Peyer's patch (tissue), 4 donors: ENCODE measurements at regions not wholly inside any gene's neighbourhood (a gene's known extent, or its start where the extent isn't known, plus 50 kb on each side); places are given as distances from the start of the nearest gene placed in this dataset.

Source experiments
- DNase-seq, 3 donors: peaks; one replicate each; pipeline ENCODE4 v3.0.0-alpha.2; 2017 to 2019
- H3K27ac ChIP-seq, 4 donors: fragments of 200-600 bp; sonication (generic); one replicate each; pipeline ENCODE4 v1.5.1; 2016 to 2019
- H3K27me3 ChIP-seq, 2 donors: fragments of 200-600 bp; sonication (generic); one replicate each; pipeline ENCODE4 v1.5.1; 2019
- H3K36me3 ChIP-seq, 3 donors: fragments of 200-600 bp; sonication (generic); one replicate each; pipeline ENCODE4 v1.5.1; 2016 to 2019
- H3K4me1 ChIP-seq, 4 donors: fragments of 200-600 bp; sonication (generic); one replicate each; pipeline ENCODE4 v1.5.1; 2016 to 2019
- H3K4me3 ChIP-seq, 4 donors: fragments of 200-600 bp; sonication (generic); 1 replicate in 3 of 4; 2 replicates in 1 of 4; pipeline ENCODE4 v1.5.1; 2016 to 2019; ENCODE audit warnings: mild to moderate bottlenecking in 1 of 4
- H3K9me3 ChIP-seq, 4 donors: fragments of 200-600 bp; sonication (generic); one replicate each; pipeline ENCODE4 v1.5.1; 2016 to 2019; ENCODE audit warnings: mild to moderate bottlenecking in 1 of 4
- CTCF ChIP-seq, 6 experiments: fragments of 450-650 bp in 4 of 6; fragments of 200-600 bp in 2 of 6; sonication (generic) in 1 of 6; IDR thresholded peaks; one replicate each; pipeline ENCODE4 v1.5.1; 2017 to 2019; ENCODE audit warnings: antibody characterized with exemption in 6 of 6, mild to moderate bottlenecking in 3 of 6, moderate library complexity in 1 of 6
- POLR2A ChIP-seq, 2 donors: fragments of 450-650 bp; IDR thresholded peaks; one replicate each; pipeline ENCODE4 v1.5.1; 2017; ENCODE audit warnings: antibody characterized with exemption in 2 of 2, mild to moderate bottlenecking in 2 of 2, moderate library complexity in 2 of 2

GRCh38 chr5:89071941-89072331, 189.0 kb upstream of the MEF2C start:
- Histone ChIP-seq H3K36me3 (no peaks in the 10 kb centered on the region), H3K27ac (no peak overlapping the region), H3K4me3 (no peak overlapping the region), H3K27me3 (no peaks in the 10 kb centered on the region), H3K9me3 (no peaks in the 10 kb centered on the region), H3K4me1 (no peaks in the 10 kb centered on the region)
- no peak for TF ChIP-seq POLR2A (IDR thresholded peaks at IDR 0.05)
- no peak for TF ChIP-seq CTCF (IDR thresholded peaks at IDR 0.05)
- no peak for DNase-seq

GRCh38 chr5:89071101-89071940, 188.3 kb upstream of the MEF2C start:
- Histone ChIP-seq H3K27me3 (no peaks in the 10 kb centered on the region), H3K36me3 (no peaks in the 10 kb centered on the region), H3K27ac (no peak overlapping the region), H3K9me3 (no peaks in the 10 kb centered on the region), H3K4me1 (no peaks in the 10 kb centered on the region), H3K4me3 (no peak overlapping the region)
- no peak for DNase-seq
- TF ChIP-seq CTCF (IDR thresholded peaks at IDR 0.05): no peak
- TF ChIP-seq POLR2A (IDR thresholded peaks at IDR 0.05): no peak

GRCh38 chr5:89069591-89069990, 186.6 kb upstream of the MEF2C start:
- Histone ChIP-seq H3K4me1 (no peaks in the 10 kb centered on the region), H3K4me3 (no peak overlapping the region), H3K27ac (no peak overlapping the region), H3K36me3 (no peaks in the 10 kb centered on the region), H3K9me3 (no peaks in the 10 kb centered on the region), H3K27me3 (no peaks in the 10 kb centered on the region)
- no peak for TF ChIP-seq CTCF (IDR thresholded peaks at IDR 0.05)
- TF ChIP-seq POLR2A (IDR thresholded peaks at IDR 0.05): no peak
- DNase-seq: no peak

- Histone ChIP-seq H3K36me3 (no peaks in the 10 kb centered on the region), H3K27me3 (no peaks in the 10 kb centered on the region), H3K4me3 (no peak overlapping the region), H3K9me3 (no peaks in the 10 kb centered on the region), H3K27ac (no peak overlapping the region), H3K4me1 (no peaks in the 10 kb centered on the region)
- no peak for DNase-seq
- TF ChIP-seq CTCF (IDR thresholded peaks at IDR 0.05) (no peak), POLR2A (IDR thresholded peaks at IDR 0.05) (no peak)
Measured at GRCh38 chr5:89067362-89067761, 184.4 kb upstream of the MEF2C start.

- Histone ChIP-seq H3K9me3 (no peaks in the 10 kb centered on the region), H3K4me1 (no peaks in the 10 kb centered on the region), H3K27ac (no peak overlapping the region), H3K36me3 (no peaks in the 10 kb centered on the region), H3K4me3 (no peak overlapping the region), H3K27me3 (no peaks in the 10 kb centered on the region)
- TF ChIP-seq POLR2A (IDR thresholded peaks at IDR 0.05) (no peak), CTCF (IDR thresholded peaks at IDR 0.05) (no peak)
- DNase-seq: no peak
Measured at GRCh38 chr5:89065919-89066318, 182.9 kb upstream of the MEF2C start.
